Activated CD8-positive, alpha-beta memory T cell treated with anti-CD3 and anti-CD28 coated beads, Interleukin-2, amount 50 U/mL, for 48 hours (primary cell): ENCODE measurements at regions not wholly inside any gene's neighbourhood (a gene's known extent, or its start where the extent isn't known, plus 50 kb on each side); places are given as distances from the start of the nearest gene placed in this dataset.

Experiments
- DNase-seq: peaks from one replicate; pipeline ENCODE4 v3.0.0-alpha.2; 2020

GRCh38 chr13:109933476-109933875, 147.1 kb upstream of the IRS2 start:
- no peak for DNase-seq

- DNase-seq, result no peak
Measured at GRCh38 chr13:109924376-109924775, 138.0 kb upstream of the IRS2 start.

- DNase-seq, result no peak
Measured at GRCh38 chr13:109922518-109922917, 136.1 kb upstream of the IRS2 start.

GRCh38 chr13:109919715-109920375, 133.5 kb upstream of the IRS2 start:
- no peak for DNase-seq

- no peak for DNase-seq
Measured at GRCh38 chr13:109918179-109918711, 131.9 kb upstream of the IRS2 start.

GRCh38 chr13:109917422-109917821, 131.0 kb upstream of the IRS2 start:
- DNase-seq, result no peak

GRCh38 chr13:109913936-109914510, 127.6 kb upstream of the IRS2 start:
- DNase-seq, result no peak

GRCh38 chr13:109913186-109913585, 126.8 kb upstream of the IRS2 start:
- DNase-seq, result no peak

GRCh38 chr13:109910194-109910593, 123.8 kb upstream of the IRS2 start:
- no peak for DNase-seq

GRCh38 chr13:109906976-109907375, 120.6 kb upstream of the IRS2 start:
- DNase-seq, result no peak

GRCh38 chr13:109904218-109904617, 117.8 kb upstream of the IRS2 start:
- no peak for DNase-seq

- DNase-seq, result no peak
Measured at GRCh38 chr13:109900741-109901140, 114.4 kb upstream of the IRS2 start.

GRCh38 chr13:109900320-109900719, 113.9 kb upstream of the IRS2 start:
- no peak for DNase-seq

GRCh38 chr13:109899748-109900147, 113.4 kb upstream of the IRS2 start:
- DNase-seq, result no peak

GRCh38 chr13:109899316-109899715, 112.9 kb upstream of the IRS2 start:
- DNase-seq, result no peak

- DNase-seq, result no peak
Measured at GRCh38 chr13:109897988-109898624, 111.7 kb upstream of the IRS2 start.

GRCh38 chr13:109892101-109892500, 105.7 kb upstream of the IRS2 start:
- DNase-seq, result no peak

- DNase-seq, result no peak
Measured at GRCh38 chr13:109885235-109885634, 98.9 kb upstream of the IRS2 start.

GRCh38 chr13:109884462-109884861, 98.1 kb upstream of the IRS2 start:
- DNase-seq, result no peak

- DNase-seq, result no peak
Measured at GRCh38 chr13:109883181-109884180, 97.1 kb upstream of the IRS2 start.

GRCh38 chr13:109881961-109882558, 95.7 kb upstream of the IRS2 start:
- no peak for DNase-seq

GRCh38 chr13:109881347-109881725, 95.0 kb upstream of the IRS2 start:
- DNase-seq, result no peak
